Choroid plexus epithelial cell (primary cell): ENCODE measurements at regions not wholly inside any gene's neighbourhood (a gene's known extent, or its start where the extent isn't known, plus 50 kb on each side); places are given as distances from the start of the nearest gene placed in this dataset.

ENCODE experiments used
- DNase-seq: peaks from one replicate; pipeline ENCODE4 v3.0.0-alpha.2; 2010; ENCODE audit warnings: low read depth
- H3K4me3 ChIP-seq: 2 replicates; pipeline ENCODE4 v1.5.1; 2011; ENCODE audit warnings: low read depth, mild to moderate bottlenecking, control low read depth, low read length, moderate library complexity
- TF ChIP-seq, protein P1 (sequence below): conservative IDR thresholded peaks from 2 replicates; pipeline ENCODE4 v1.5.1; 2011; ENCODE audit warnings: low read depth, mild to moderate bottlenecking, control low read depth, inconsistent platforms, low read length, moderate library complexity

- no peak overlapping the region for H3K4me3 ChIP-seq
- TF ChIP-seq, protein P1, sequence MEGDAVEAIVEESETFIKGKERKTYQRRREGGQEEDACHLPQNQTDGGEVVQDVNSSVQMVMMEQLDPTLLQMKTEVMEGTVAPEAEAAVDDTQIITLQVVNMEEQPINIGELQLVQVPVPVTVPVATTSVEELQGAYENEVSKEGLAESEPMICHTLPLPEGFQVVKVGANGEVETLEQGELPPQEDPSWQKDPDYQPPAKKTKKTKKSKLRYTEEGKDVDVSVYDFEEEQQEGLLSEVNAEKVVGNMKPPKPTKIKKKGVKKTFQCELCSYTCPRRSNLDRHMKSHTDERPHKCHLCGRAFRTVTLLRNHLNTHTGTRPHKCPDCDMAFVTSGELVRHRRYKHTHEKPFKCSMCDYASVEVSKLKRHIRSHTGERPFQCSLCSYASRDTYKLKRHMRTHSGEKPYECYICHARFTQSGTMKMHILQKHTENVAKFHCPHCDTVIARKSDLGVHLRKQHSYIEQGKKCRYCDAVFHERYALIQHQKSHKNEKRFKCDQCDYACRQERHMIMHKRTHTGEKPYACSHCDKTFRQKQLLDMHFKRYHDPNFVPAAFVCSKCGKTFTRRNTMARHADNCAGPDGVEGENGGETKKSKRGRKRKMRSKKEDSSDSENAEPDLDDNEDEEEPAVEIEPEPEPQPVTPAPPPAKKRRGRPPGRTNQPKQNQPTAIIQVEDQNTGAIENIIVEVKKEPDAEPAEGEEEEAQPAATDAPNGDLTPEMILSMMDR, result no peak
- DNase-seq, result no peak
These were observed 419.8 kb upstream of the SMC2 start for GRCh38 chr9:103674271-103674670.

DNA sequence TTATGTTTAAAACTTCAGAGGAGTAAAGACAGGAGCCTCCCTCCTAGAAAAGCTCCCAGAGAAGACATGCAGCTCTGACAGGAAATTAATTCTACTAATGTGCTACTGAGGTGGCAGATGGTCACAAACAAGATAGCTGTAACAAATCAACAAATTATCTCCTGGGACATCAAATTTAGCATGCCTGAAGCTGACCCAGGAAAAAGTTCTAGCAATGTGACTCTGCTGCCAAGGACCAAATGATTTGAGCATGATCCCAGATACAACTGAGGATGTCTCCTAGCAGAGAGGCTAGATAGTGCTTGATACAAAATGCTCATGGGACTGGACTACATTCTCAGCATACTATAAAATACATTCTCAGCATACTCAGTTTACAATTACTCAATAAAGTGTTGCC is 413.5 kb upstream of the SMC2 start:
- no peak overlapping the region for H3K4me3 ChIP-seq
- TF ChIP-seq, protein P1, result no peak
- DNase-seq, result peak; percentile 2

- DNase-seq, result no peak
- no peak overlapping the region for H3K4me3 ChIP-seq
- TF ChIP-seq, protein P1, result no peak
These were observed 412.7 kb upstream of the SMC2 start for GRCh38 chr9:103681435-103681834.

GRCh38 chr9:103700195-103700962 is 393.7 kb upstream of the SMC2 start:
- TF ChIP-seq, protein P1, result no peak
- no peak overlapping the region for H3K4me3 ChIP-seq
- DNase-seq, result no peak

- DNase-seq, result no peak
- no peak overlapping the region for H3K4me3 ChIP-seq
- TF ChIP-seq, protein P1, result no peak
These were observed 391.5 kb upstream of the SMC2 start for GRCh38 chr9:103702572-103702971.

DNA sequence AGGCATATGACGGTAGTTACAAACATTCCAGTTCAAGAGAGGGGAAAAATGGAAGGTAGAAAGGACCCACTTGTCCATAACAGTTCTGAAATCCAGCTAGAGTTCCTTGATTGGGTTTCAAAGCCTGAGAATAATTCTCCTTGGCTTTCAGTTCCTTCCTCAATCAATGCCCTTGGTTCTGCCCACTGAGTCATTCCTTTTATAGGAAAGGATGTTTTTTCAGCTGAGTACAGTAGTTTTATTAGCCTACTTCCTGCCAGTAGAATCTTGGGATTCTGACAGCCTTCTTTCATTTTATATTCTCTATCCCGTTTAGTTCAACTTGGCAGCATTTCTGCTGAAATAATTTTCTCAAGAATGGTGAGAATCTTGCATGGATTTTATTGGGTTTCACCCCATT is 386.9 kb upstream of the SMC2 start:
- no peak overlapping the region for H3K4me3 ChIP-seq
- DNase-seq, result no peak
- TF ChIP-seq, protein P1, result no peak

DNA sequence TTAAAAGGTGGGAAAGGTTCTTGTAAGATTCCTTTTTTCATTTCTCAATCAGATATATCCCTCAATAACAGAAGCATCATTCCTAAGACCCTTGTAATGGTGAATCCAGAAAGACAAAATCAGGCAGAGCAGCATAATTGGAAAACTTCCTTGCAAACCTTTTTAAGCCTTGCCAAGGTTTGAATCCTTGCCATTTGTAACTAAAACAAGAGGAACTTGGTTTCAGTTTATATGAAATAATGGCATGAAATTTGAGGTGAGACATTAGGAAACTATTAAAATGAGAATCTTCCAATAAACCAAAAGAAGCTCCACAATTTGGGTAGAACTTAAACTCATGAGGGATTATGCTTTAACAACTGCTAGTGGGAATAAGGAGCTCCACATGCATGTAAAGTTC is 384.7 kb upstream of the SMC2 start:
- no peak for DNase-seq
- TF ChIP-seq, protein P1, result no peak
- H3K4me3 ChIP-seq, result no peak overlapping the region
